Dermis microvascular lymphatic vessel endothelial cell (primary cell): ENCODE measurements at regions not wholly inside any gene's neighbourhood (a gene's known extent, or its start where the extent isn't known, plus 50 kb on each side); places are given as distances from the start of the nearest gene placed in this dataset.

Source experiments
- DNase-seq, 2 donors: peaks; one replicate each; pipeline versions ENCODE4 v3.0.0 to v3.0.0-alpha.2; 2010; ENCODE audit warnings: low read depth in 2 of 2

GRCh38 chr15:70491641-70492040 is 271.7 kb downstream of the UACA start:
- no peak for DNase-seq

GRCh38 chr15:70491201-70491621 is 272.1 kb downstream of the UACA start:
- no peak for DNase-seq

- DNase-seq, result no peak
Measured at GRCh38 chr15:70490838-70491155, 272.6 kb downstream of the UACA start.

GRCh38 chr15:70490148-70490837 is 273.1 kb downstream of the UACA start:
- no peak for DNase-seq

- no peak for DNase-seq
Measured at GRCh38 chr15:70488941-70489848, 274.2 kb downstream of the UACA start.

GRCh38 chr15:70488002-70488605 is 275.3 kb downstream of the UACA start:
- DNase-seq, result peak; percentile 35 to 63

GRCh38 chr15:70487387-70487740 is 276.0 kb downstream of the UACA start:
- DNase-seq, result no peak

- DNase-seq, result no peak
Measured at GRCh38 chr15:70486451-70487386, 276.6 kb downstream of the UACA start.

- no peak for DNase-seq
Measured at GRCh38 chr15:70486012-70486411, 277.3 kb downstream of the UACA start.

- no peak for DNase-seq
Measured at GRCh38 chr15:70484993-70485392, 278.4 kb downstream of the UACA start.

- no peak for DNase-seq
Measured at GRCh38 chr15:70483513-70483912, 279.8 kb downstream of the UACA start.

GRCh38 chr15:70480196-70480856 is 283.0 kb downstream of the UACA start:
- DNase-seq, result no peak

GRCh38 chr15:70479785-70480184 is 283.6 kb downstream of the UACA start:
- DNase-seq, result no peak

- no peak for DNase-seq
Measured at GRCh38 chr15:70479056-70479455, 284.3 kb downstream of the UACA start.

GRCh38 chr15:70478251-70478990 is 284.9 kb downstream of the UACA start:
- DNase-seq, result no peak

GRCh38 chr15:70477750-70478250 is 285.6 kb downstream of the UACA start:
- no peak for DNase-seq

- DNase-seq, result no peak
Measured at GRCh38 chr15:70476441-70476840, 286.9 kb downstream of the UACA start.

GRCh38 chr15:70475921-70476320 is 287.4 kb downstream of the UACA start:
- DNase-seq, result no peak

- DNase-seq, result no peak
Measured at GRCh38 chr15:70475407-70475781, 288.0 kb downstream of the UACA start.
